ENCODE measurements at regions not wholly inside any gene's neighbourhood (a gene's known extent, or its start where the extent isn't known, plus 50 kb on each side); places are given as distances from the start of the nearest gene placed in this dataset.

DNA sequence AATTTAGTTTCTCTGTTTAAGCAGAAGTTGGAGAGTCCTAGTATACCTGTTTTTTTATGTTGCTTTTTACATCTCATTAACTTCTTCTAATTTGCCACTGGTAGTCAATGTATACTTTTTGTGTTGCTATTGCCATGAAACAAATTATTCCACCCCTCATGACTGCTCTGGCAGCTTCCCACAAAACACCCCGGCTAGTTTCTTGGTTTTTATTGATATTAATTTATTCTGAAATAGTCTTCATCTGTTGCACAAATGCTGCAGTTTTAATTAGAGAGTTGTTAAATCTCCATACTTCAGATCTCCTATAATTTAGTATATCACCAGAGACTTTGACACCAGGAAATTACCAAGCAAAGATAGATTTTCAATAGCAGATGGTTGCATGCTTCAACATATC is 1159.3 kb upstream of the PRR20A start:
- no peak for TF ChIP-seq POLR2A (IDR thresholded peaks at IDR 0.05)
- TF ChIP-seq, protein P1, sequence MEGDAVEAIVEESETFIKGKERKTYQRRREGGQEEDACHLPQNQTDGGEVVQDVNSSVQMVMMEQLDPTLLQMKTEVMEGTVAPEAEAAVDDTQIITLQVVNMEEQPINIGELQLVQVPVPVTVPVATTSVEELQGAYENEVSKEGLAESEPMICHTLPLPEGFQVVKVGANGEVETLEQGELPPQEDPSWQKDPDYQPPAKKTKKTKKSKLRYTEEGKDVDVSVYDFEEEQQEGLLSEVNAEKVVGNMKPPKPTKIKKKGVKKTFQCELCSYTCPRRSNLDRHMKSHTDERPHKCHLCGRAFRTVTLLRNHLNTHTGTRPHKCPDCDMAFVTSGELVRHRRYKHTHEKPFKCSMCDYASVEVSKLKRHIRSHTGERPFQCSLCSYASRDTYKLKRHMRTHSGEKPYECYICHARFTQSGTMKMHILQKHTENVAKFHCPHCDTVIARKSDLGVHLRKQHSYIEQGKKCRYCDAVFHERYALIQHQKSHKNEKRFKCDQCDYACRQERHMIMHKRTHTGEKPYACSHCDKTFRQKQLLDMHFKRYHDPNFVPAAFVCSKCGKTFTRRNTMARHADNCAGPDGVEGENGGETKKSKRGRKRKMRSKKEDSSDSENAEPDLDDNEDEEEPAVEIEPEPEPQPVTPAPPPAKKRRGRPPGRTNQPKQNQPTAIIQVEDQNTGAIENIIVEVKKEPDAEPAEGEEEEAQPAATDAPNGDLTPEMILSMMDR (IDR thresholded peaks at IDR 0.05) = no peak

Data from Peyer's patch (tissue), 4 donors.